ENCODE measurements at regions not wholly inside any gene's neighbourhood (a gene's known extent, or its start where the extent isn't known, plus 50 kb on each side); places are given as distances from the start of the nearest gene placed in this dataset.

DNA sequence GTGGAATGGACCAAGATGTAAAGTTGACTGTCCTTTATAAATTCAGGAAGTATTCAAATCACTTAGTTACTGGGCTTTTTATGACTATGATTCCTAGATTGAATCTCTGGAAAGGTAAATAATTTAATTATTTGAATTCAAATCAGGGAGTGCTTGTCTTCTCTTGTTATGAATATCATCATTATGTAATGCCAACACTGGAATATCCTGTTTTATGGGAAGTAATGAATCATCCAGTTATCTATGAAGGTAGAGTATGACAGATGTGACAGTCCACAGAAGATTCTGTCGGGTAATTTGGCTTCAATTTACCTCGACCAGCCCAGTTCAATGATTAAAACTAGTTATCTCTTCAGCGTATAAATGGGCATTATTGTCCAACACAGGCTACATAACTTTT is 141.0 kb upstream of the NUDT12 start:
- H3K4me1 ChIP-seq (ENCODE audit: control insufficient read depth in 4 of 4, insufficient read depth in 4 of 4, low read length in 3 of 4) = no peaks in the 10 kb centered on the region
- H3K4me3 ChIP-seq (ENCODE audit: low read depth in 1 of 3, low read length in 3 of 3) = no peak overlapping the region
- DNase-seq (ENCODE audit: low spot score) = no peak
- H3K9ac ChIP-seq (ENCODE audit: low read depth in 1 of 2, low read length in 2 of 2) = no peak overlapping the region
- no peak for TF ChIP-seq HNF4G (IDR thresholded peaks at IDR 0.05)
- TF ChIP-seq, protein P1, sequence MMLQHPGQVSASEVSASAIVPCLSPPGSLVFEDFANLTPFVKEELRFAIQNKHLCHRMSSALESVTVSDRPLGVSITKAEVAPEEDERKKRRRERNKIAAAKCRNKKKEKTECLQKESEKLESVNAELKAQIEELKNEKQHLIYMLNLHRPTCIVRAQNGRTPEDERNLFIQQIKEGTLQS (IDR thresholded peaks at IDR 0.05) = no peak
- TF ChIP-seq, protein P2, sequence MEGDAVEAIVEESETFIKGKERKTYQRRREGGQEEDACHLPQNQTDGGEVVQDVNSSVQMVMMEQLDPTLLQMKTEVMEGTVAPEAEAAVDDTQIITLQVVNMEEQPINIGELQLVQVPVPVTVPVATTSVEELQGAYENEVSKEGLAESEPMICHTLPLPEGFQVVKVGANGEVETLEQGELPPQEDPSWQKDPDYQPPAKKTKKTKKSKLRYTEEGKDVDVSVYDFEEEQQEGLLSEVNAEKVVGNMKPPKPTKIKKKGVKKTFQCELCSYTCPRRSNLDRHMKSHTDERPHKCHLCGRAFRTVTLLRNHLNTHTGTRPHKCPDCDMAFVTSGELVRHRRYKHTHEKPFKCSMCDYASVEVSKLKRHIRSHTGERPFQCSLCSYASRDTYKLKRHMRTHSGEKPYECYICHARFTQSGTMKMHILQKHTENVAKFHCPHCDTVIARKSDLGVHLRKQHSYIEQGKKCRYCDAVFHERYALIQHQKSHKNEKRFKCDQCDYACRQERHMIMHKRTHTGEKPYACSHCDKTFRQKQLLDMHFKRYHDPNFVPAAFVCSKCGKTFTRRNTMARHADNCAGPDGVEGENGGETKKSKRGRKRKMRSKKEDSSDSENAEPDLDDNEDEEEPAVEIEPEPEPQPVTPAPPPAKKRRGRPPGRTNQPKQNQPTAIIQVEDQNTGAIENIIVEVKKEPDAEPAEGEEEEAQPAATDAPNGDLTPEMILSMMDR (IDR thresholded peaks at IDR 0.05; ENCODE audit: low read depth, low read length, missing input control) = no peak
- no peak for TF ChIP-seq RAD21 (IDR thresholded peaks at IDR 0.05)
- TF ChIP-seq, protein P3, sequence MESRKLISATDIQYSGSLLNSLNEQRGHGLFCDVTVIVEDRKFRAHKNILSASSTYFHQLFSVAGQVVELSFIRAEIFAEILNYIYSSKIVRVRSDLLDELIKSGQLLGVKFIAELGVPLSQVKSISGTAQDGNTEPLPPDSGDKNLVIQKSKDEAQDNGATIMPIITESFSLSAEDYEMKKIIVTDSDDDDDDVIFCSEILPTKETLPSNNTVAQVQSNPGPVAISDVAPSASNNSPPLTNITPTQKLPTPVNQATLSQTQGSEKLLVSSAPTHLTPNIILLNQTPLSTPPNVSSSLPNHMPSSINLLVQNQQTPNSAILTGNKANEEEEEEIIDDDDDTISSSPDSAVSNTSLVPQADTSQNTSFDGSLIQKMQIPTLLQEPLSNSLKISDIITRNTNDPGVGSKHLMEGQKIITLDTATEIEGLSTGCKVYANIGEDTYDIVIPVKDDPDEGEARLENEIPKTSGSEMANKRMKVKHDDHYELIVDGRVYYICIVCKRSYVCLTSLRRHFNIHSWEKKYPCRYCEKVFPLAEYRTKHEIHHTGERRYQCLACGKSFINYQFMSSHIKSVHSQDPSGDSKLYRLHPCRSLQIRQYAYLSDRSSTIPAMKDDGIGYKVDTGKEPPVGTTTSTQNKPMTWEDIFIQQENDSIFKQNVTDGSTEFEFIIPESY (IDR thresholded peaks at IDR 0.05) = no peak
- no peak for TF ChIP-seq TAF1 (conservative IDR thresholded peaks at IDR 0.05)
- no peak for TF ChIP-seq RXRA (IDR thresholded peaks at IDR 0.05)
- no peak for TF ChIP-seq JUND (IDR thresholded peaks at IDR 0.05)
- no peak for TF ChIP-seq FOXA2 (IDR thresholded peaks at IDR 0.05)
- TF ChIP-seq, protein P4, sequence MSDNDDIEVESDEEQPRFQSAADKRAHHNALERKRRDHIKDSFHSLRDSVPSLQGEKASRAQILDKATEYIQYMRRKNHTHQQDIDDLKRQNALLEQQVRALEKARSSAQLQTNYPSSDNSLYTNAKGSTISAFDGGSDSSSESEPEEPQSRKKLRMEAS (IDR thresholded peaks at IDR 0.05) = no peak
- no peak for TF ChIP-seq HNF4A (conservative IDR thresholded peaks at IDR 0.05)
- TF ChIP-seq EGR1 (IDR thresholded peaks at IDR 0.05; ENCODE audit: low read depth in 2 of 2) = no peak
- no peak for TF ChIP-seq GABPA (IDR thresholded peaks at IDR 0.05 in 1 of 2, conservative IDR thresholded peaks at IDR 0.05 in 1 of 2)
- TF ChIP-seq, protein P5, sequence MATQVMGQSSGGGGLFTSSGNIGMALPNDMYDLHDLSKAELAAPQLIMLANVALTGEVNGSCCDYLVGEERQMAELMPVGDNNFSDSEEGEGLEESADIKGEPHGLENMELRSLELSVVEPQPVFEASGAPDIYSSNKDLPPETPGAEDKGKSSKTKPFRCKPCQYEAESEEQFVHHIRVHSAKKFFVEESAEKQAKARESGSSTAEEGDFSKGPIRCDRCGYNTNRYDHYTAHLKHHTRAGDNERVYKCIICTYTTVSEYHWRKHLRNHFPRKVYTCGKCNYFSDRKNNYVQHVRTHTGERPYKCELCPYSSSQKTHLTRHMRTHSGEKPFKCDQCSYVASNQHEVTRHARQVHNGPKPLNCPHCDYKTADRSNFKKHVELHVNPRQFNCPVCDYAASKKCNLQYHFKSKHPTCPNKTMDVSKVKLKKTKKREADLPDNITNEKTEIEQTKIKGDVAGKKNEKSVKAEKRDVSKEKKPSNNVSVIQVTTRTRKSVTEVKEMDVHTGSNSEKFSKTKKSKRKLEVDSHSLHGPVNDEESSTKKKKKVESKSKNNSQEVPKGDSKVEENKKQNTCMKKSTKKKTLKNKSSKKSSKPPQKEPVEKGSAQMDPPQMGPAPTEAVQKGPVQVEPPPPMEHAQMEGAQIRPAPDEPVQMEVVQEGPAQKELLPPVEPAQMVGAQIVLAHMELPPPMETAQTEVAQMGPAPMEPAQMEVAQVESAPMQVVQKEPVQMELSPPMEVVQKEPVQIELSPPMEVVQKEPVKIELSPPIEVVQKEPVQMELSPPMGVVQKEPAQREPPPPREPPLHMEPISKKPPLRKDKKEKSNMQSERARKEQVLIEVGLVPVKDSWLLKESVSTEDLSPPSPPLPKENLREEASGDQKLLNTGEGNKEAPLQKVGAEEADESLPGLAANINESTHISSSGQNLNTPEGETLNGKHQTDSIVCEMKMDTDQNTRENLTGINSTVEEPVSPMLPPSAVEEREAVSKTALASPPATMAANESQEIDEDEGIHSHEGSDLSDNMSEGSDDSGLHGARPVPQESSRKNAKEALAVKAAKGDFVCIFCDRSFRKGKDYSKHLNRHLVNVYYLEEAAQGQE (IDR thresholded peaks at IDR 0.05) = no peak
- TF ChIP-seq SP1 (IDR thresholded peaks at IDR 0.05) = no peak
- 58% methylated on average over 3 of the region's 3 CpGs for WGBS
- H3K9me3 ChIP-seq (ENCODE audit: control insufficient read depth in 4 of 4, low read length in 3 of 4) = no peaks in the 10 kb centered on the region
- H3K36me3 ChIP-seq (ENCODE audit: control insufficient read depth in 4 of 4, insufficient read depth in 3 of 4, low read depth in 1 of 4, low read length in 3 of 4) = no peaks in the 10 kb centered on the region
- H3K27ac ChIP-seq (ENCODE audit: low read depth in 1 of 2, low read length in 2 of 2) = no peak overlapping the region
- H3K27me3 ChIP-seq (ENCODE audit: control insufficient read depth in 4 of 4, insufficient read depth in 4 of 4, low read length in 3 of 4) = no peaks in the 10 kb centered on the region

DNA sequence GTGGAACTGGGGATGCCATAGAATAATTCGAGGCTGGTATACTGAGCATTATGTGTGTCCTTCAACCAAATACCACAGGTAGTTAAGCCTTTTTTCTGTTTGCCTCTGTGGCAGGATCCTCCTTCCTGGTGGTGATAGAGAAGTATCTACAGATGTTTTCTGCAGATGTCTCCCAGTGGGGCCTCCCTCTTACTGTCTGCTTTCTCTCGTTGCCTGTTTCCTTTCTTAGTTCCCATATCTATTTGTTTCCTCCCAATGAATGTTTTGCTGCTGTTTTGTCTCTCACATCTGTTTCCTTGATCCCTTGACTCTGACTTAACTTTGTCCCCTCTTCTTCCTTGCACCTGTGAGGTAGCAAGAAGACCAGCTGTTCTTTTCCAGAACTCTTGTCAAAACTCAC is 130.9 kb upstream of the NUDT12 start:
- TF ChIP-seq SP1 (IDR thresholded peaks at IDR 0.05) (no peak), NR2F2 (IDR thresholded peaks at IDR 0.05) (no peak), GABPA (IDR thresholded peaks at IDR 0.05 in 1 of 2, conservative IDR thresholded peaks at IDR 0.05 in 1 of 2) (no peak), RAD21 (IDR thresholded peaks at IDR 0.05) (no peak), EGR1 (IDR thresholded peaks at IDR 0.05; ENCODE audit: low read depth in 2 of 2) (no peak), YY1 (IDR thresholded peaks at IDR 0.05) (no peak), HNF4A (conservative IDR thresholded peaks at IDR 0.05) (no peak), FOXA1 (IDR thresholded peaks at IDR 0.05) (no peak), RXRA (IDR thresholded peaks at IDR 0.05) (no peak)
- TF ChIP-seq, protein P1 (IDR thresholded peaks at IDR 0.05) = no peak
- TF ChIP-seq, protein P4 (IDR thresholded peaks at IDR 0.05) = no peak
- TF ChIP-seq, protein P3 (IDR thresholded peaks at IDR 0.05) = no peak
- TF ChIP-seq, protein P2 (IDR thresholded peaks at IDR 0.05; ENCODE audit: low read depth, low read length, missing input control) = no peak
- Histone ChIP-seq H3K9ac (ENCODE audit: low read depth in 1 of 2, low read length in 2 of 2) (no peak overlapping the region), H3K27ac (ENCODE audit: low read depth in 1 of 2, low read length in 2 of 2) (no peak overlapping the region), H3K9me3 (ENCODE audit: control insufficient read depth in 4 of 4, low read length in 3 of 4) (no peaks in the 10 kb centered on the region), H3K4me3 (ENCODE audit: low read depth in 1 of 3, low read length in 3 of 3) (no peak overlapping the region), H3K4me1 (ENCODE audit: control insufficient read depth in 4 of 4, insufficient read depth in 4 of 4, low read length in 3 of 4) (no peaks in the 10 kb centered on the region), H3K36me3 (ENCODE audit: control insufficient read depth in 4 of 4, insufficient read depth in 3 of 4, low read depth in 1 of 4, low read length in 3 of 4) (no peaks in the 10 kb centered on the region), H3K27me3 (ENCODE audit: control insufficient read depth in 4 of 4, insufficient read depth in 4 of 4, low read length in 3 of 4) (no peaks in the 10 kb centered on the region)
- DNase-seq (ENCODE audit: low spot score) = no peak
- 66% methylated on average over 2 of the region's 2 CpGs for WGBS

Data from liver (tissue), 8 donors.